ENCODE measurements at regions not wholly inside any gene's neighbourhood (a gene's known extent, or its start where the extent isn't known, plus 50 kb on each side); places are given as distances from the start of the nearest gene placed in this dataset.
A peak's percentile ranks its signal among the peaks of the same experiment; 100 is the strongest.

GRCh38 chr3:150202711-150203110, 205.4 kb upstream of the TSC22D2 start:
- no peaks in the 10 kb centered on the region for H3K9me3 ChIP-seq
- intact Hi-C loops (cut with DNase I) = no loop called here
- DNase-seq (no peak), ATAC-seq (no peak)
- H3K27me3 ChIP-seq = no peaks in the 10 kb centered on the region
- no peaks in the 10 kb centered on the region for H3K36me3 ChIP-seq
- no peak for TF ChIP-seq CTCF (IDR thresholded peaks at IDR 0.05)
- H3K4me3 ChIP-seq = no peak overlapping the region
- no peak overlapping the region for H3K27ac ChIP-seq
- no peaks in the 10 kb centered on the region for H3K4me1 ChIP-seq

GRCh38 chr3:150194957-150195356, 213.1 kb upstream of the TSC22D2 start:
- H3K36me3 ChIP-seq = no peaks in the 10 kb centered on the region
- no peak overlapping the region for H3K4me3 ChIP-seq
- H3K9me3 ChIP-seq = no peaks in the 10 kb centered on the region
- no peaks in the 10 kb centered on the region for H3K27me3 ChIP-seq
- no peaks in the 10 kb centered on the region for H3K4me1 ChIP-seq
- no peak overlapping the region for H3K27ac ChIP-seq
- ATAC-seq = no peak
- intact Hi-C loops (cut with DNase I) = no loop called here
- TF ChIP-seq CTCF (IDR thresholded peaks at IDR 0.05) = no peak
- no peak for DNase-seq

GRCh38 chr3:150194513-150194912, 213.6 kb upstream of the TSC22D2 start:
- no peak for TF ChIP-seq CTCF (IDR thresholded peaks at IDR 0.05)
- Histone ChIP-seq H3K27ac (no peak overlapping the region), H3K4me3 (no peak overlapping the region), H3K27me3 (no peaks in the 10 kb centered on the region), H3K36me3 (no peaks in the 10 kb centered on the region), H3K9me3 (no peaks in the 10 kb centered on the region), H3K4me1 (no peaks in the 10 kb centered on the region)
- ATAC-seq (no peak), DNase-seq (no peak)
- intact Hi-C loops (cut with DNase I) = no loop called here

GRCh38 chr3:150184426-150185071, 213.9 kb upstream of the PFN2 start:
- Histone ChIP-seq H3K4me3 (peak overlapping the region; percentile 43), H3K9me3 (no peaks in the 10 kb centered on the region), H3K4me1 (peaks cover 9% of the 10 kb centered on the region), H3K27me3 (no peaks in the 10 kb centered on the region), H3K36me3 (no peaks in the 10 kb centered on the region), H3K27ac (no peak overlapping the region)
- no peak for TF ChIP-seq CTCF (IDR thresholded peaks at IDR 0.05)
- intact Hi-C loops (cut with DNase I) = loop anchor here (10.0 kb wide), 1 partner anchor 220 kb away; no protein-coding TSS in a partner anchor
- no peak for ATAC-seq
- DNase-seq = no peak

GRCh38 chr3:150183678-150184425, 213.2 kb upstream of the PFN2 start:
- Histone ChIP-seq H3K27ac (no peak overlapping the region), H3K27me3 (no peaks in the 10 kb centered on the region), H3K4me3 (peak overlapping the region; percentile 43), H3K9me3 (no peaks in the 10 kb centered on the region), H3K4me1 (peaks cover 9% of the 10 kb centered on the region), H3K36me3 (no peaks in the 10 kb centered on the region)
- intact Hi-C loops (cut with DNase I) = loop anchor here (10.0 kb wide), 1 partner anchor 219 kb away; no protein-coding TSS in a partner anchor
- ATAC-seq (peak; percentile 95), DNase-seq (peak; percentile 72)
- TF ChIP-seq CTCF (IDR thresholded peaks at IDR 0.05) = peak; percentile 66

Measured in upper lobe of right lung (tissue), 1 donor.